GM19372 (cell line): ENCODE measurements at regions not wholly inside any gene's neighbourhood (a gene's known extent, or its start where the extent isn't known, plus 50 kb on each side); places are given as distances from the start of the nearest gene placed in this dataset.

Source experiments
- ATAC-seq: cut with Tn5 transposase; IDR thresholded peaks from one replicate; pipeline ENCODE4 v1.9.1; 2021; ENCODE audit warnings: mild to moderate bottlenecking, low read depth, moderate library complexity; ENCODE audit not compliant: unreplicated experiment

- no peak for ATAC-seq
Observed at GRCh38 chr22:47943729-47944700, 1181.6 kb downstream of the TBC1D22A start.

DNA sequence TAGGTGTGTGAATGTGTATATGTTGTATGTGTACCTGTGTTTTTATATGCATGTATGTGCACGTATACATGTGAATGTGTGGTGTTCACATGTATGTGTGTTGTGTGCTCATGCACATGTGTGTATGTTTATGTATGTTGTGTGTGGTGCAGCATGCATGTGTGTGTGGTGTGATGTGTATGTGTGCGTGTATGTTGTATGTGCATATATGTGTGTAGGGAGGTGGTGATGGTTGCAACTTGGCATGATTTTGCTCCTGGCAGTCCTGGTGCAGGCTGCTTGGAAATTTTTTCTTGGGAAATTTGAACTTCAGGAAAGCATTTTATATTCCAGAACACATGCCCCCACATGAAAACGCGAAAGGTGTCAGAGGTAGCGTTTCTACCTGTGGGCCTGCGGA lies 1177.8 kb downstream of the TBC1D22A start:
- no peak for ATAC-seq

- no peak for ATAC-seq
Observed at GRCh38 chr22:47933891-47934290, 1171.4 kb downstream of the TBC1D22A start.

DNA sequence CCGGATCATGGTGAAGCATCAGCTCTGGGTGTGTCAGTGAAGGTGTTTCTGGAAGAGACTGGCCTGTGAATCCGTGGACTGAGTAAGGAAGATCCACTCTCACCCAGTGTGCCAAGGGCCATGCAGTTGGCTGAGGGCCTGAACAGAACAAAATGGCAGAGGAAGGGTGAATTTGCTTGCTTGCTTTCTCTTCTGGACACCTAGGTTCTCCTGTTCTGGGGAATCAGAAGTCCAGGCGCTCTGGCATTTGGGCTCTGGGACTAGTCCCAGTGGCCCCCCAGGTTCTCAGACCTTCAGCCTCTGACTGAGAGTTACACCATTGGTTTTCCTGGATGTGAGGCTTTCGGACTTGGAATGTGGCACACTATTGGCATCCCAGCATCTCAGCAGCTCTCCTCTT lies 1170.8 kb downstream of the TBC1D22A start:
- no peak for ATAC-seq

DNA sequence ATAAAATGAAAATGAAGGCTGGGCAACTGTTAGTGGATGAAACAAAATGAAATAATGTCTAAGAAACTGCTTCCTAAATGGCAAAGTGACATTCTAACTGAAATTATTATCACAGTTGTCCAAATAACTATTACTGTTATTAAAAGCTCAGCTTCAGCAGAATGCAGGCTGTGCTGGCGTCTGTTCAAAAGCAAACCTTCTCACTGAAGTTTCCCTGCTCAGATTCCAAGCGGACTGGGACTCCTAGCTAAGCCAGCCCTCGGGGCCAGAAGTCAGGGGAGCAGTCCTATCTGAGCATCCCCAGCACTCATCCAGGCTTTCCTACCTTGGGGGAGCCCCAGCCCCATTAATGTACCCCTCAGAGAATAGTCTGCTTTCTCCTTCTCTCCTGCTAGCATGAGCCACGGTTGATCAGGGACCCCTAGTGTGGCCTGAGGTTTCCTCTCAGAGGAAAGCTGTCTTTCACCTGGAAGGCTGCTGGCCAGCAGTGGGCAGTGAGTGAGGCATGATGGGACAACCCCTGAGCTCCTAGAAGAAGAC lies 1167.3 kb downstream of the TBC1D22A start:
- no peak for ATAC-seq

DNA sequence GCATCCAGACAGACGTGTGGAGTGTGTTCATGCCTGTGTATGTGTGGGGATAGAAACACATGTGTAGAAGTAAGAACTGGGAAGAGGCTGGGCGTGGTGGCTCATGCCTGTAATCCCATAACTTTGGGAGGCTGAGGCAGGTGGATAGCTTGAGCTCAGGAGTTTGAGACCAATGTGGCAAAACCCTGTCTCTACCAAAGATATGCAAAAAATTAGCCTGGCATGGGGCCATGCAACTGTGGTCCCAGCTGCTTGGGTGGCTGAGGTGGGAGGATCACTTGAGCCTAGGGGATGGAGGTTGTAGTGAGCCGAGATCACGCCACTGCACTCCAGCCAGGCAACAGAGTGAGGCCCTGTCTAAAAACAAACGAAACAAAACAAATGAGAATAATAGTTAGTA lies 1166.6 kb downstream of the TBC1D22A start:
- no peak for ATAC-seq

DNA sequence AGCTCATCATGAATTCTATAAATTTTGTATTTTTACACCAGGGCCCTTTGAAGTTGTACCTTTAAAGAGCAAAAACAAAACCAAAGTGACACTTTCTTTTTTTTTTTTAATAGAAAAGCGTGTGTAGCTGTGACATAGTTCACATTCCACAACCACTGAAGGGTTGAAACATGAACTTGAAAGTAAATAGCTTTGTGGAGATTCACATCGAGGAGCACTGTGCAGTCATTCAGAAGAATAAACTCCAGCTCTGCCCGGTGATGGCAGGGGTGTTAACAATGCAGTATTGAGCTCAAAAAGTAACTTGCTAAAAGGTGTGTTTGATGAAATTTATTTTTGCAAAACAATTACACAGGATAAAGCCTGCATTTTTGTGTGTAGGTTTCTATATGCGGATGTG lies 1166.2 kb downstream of the TBC1D22A start:
- ATAC-seq, result no peak

DNA sequence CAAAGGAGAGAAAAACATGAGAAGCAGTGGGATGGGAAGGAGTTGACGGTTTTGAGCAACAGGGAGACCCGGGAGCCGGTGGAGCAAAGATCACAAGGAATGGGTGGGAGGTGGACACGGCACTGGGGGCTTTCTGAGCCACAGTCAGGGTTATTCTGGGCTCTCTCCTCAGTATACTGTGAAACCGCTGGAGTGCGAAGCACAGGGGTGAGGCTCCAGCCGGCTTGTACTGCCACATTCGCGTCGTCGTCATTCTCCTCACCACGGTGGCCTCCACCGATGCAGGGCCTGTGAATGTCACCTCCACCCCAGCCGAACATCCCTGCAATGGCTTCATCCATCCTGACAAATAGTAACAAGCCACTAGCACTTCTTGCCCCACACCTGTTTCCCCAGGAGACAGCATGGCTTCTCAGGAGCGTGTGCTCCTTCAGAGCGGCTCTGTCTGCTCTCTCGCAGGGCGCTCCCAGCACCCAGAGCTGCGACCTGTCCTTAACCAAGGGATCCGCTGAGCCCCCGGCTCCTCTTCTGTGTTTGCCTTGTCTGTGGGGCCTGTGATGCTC lies 1165.3 kb downstream of the TBC1D22A start:
- ATAC-seq, result no peak

DNA sequence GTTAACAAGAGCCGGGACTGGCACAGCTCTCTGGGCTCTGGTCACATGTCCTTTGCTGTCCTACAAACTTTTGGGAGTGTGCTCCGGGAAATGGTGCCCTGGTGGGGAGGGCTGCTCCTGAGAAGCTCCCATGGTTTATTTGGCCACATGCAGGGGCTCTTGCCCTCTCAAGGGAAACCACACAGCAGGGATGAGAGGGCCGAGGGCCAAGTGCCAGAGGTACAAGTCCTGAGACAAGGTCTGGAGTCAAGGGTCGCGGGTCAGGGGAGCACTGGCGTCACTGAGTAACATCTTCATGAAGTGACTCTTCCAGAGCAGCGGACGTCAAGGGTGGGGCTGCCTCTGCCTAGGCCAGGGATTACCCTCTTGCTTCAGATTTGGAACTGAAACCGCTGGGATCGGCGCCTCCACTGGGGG lies 1160.6 kb downstream of the TBC1D22A start:
- no peak for ATAC-seq

DNA sequence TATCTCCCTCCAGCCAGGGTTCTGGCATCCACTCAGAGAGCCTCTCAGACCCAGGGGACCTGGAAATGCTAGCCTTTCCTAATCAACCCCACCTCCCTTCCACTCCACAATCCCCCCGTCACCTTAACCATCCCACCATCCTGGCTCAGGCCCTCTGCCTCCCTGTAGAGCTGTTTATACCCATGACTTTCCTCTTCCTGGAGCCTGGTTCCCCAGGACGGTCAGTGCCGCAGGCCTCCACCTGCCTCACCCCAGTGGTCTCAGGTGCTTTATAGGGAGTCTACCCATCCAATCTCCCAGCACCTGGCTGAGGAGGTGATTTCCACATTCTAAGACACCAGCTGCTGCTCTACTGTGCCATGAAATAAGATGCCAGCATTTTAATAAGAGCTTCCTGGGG lies 1159.5 kb downstream of the TBC1D22A start:
- ATAC-seq, result no peak

- ATAC-seq, result no peak
Observed at GRCh38 chr22:47920380-47920959, 1158.0 kb downstream of the TBC1D22A start.

DNA sequence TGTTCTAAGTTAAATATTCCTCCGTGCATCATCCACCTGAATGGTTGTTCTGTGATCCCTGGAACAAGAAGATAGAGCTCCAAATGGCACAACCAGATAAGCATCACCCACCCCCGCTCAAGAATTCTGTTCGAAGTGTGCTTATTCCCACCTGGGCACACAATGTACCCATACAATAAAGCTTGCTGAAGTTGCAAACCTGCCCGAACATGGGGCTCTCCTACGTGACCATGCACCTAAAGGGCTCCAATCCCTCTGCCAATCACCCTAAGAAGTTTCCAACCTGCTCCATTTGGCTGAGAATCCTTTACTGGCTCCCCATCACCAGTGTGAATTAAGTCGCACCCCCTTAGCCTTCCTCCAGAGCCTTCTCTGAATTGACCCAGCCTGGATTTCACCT lies 1157.4 kb downstream of the TBC1D22A start:
- ATAC-seq, result no peak

- no peak for ATAC-seq
Observed at GRCh38 chr22:47919001-47919441, 1156.6 kb downstream of the TBC1D22A start.

DNA sequence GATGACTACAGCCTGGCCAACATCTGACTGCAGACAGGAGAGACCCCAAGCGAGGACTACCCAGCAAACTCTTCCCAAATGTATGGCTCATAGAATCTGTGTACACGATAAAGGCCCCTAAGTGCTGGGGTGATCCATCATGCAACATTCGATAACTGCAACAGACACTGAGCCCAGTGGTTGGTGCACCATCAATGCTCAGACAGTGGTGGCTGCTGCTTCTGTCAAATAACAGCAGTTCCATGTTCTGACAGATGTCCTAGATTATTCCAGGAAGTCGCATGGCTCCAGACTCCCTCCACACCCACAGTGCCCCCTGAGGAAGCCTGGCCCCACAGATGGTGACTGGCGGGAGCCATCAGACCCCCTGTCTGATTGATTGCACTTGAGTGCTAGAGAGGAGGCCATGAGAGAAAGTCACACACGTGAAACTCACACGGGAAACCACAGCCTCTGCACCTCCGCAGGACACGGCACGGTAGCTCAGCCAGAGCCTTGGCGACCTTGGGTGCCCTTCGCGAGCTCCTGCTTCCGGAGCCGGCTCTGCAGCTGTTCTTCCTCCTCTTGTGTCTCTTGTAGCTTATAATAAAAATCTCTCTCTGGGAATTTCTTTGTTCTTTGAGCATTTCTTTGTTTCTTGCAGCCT lies 1155.9 kb downstream of the TBC1D22A start:
- no peak for ATAC-seq

DNA sequence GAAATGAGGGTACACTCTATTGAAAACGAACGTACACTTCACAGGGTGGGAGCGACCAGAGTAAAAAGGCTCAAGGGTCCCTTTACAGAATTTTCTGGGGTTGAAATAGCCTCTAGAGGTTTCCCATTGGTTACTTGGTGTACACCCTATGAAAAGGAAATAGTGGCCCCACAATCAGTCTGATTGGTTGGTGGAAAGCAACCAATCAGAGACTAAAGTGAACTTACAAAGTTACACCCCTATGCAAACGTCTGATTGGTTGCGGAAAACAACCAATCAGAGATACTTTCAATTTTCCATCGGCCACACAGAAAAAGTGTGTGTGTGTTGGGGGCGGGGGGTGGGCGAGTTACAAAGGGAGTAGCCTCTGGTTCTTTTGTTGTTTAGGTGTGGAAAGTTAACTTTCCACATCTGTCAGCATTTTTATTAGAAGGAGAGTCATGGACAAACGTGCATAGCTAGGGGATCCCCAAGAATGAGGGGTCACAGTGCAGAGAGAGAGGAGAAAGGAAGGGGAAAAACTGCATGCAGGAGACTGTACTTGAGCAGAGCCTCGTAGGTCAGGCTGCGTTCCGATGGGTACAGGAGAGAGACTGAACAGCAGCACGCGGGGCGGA lies 1152.1 kb downstream of the TBC1D22A start:
- no peak for ATAC-seq

- ATAC-seq, result no peak
Observed at GRCh38 chr22:47902646-47903180, 1140.3 kb downstream of the TBC1D22A start.

DNA sequence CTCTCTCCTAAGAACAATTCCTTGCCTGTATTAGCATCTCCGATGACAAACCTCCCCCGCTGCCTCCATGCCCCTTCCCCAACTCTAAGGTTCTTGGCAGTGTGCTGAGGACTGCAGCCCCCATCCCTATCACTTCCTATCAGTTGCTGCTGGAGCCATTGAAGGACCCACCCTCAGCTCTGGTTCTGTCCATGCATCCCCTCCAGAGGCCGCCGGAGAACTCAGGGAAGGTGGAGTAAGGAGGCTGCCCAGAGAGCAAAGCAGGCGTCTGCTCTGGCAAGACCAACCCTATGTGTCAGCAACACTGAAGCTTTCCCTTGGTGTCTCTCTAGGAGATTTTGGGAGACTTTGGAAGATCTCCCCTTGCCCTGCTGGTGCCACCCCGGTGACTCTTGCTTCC lies 1139.5 kb downstream of the TBC1D22A start:
- ATAC-seq, result no peak

- no peak for ATAC-seq
Observed at GRCh38 chr22:47899894-47900293, 1137.4 kb downstream of the TBC1D22A start.

- ATAC-seq, result no peak
Observed at GRCh38 chr22:47898946-47899345, 1136.5 kb downstream of the TBC1D22A start.

DNA sequence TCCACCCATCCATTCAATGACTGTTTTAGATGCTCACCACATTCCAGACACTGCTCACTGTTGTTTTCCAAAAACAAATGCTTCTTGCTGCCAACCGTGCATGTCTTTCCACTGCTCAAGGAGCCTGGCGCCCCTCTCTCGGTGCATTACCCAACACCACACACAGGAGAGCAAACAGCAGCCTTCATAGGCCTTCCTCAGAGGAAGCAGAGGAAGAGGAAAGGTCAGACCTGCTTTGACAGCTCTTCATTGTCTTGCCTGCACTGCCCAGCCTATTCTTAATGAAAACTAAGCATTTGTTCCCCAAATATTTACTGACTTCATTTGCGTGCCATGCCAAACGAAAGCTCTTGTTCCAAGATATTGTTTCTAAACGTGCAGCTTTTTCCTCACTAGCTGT lies 1129.2 kb downstream of the TBC1D22A start:
- ATAC-seq, result no peak
